IMR-90 (cell line): ENCODE measurements at regions not wholly inside any gene's neighbourhood (a gene's known extent, or its start where the extent isn't known, plus 50 kb on each side); places are given as distances from the start of the nearest gene placed in this dataset.
"Not testable (repeated sequence)": the region's sequence is repeated elsewhere in the genome, so short reads cannot be mapped to it uniquely, and the experiment has no call there.

Source experiments
- ATAC-seq: fragments of 200-7000 bp; cut with Tn5 transposase; 2 replicates; pipeline ENCODE4 v1.9.1; 2020; ENCODE audit warnings: low read depth, mild to moderate bottlenecking, moderate library complexity
- BruUV-seq: library from RNA; stranded (reverse); fragments of 400-500 nt; replicated peaks from 2 replicates; lab custom pipeline; 2021; lab: Mats Ljungman, UMichigan
- CTCF ChIA-PET: fragments of 300-600 bp; formaldehyde crosslinking; extraction: SDS; loops from one replicate; lab custom pipeline; 2021; ENCODE audit warnings: antibody characterized with exemption; lab: Yijun Ruan, JAX
- POLR2A ChIA-PET: fragments of 300-600 bp; sonication (Branson Sonifier 250); formaldehyde crosslinking; loops from one replicate; lab custom pipeline; 2022; ENCODE audit warnings: antibody characterized with exemption; ENCODE audit not compliant: unreplicated experiment; lab: Charles Lee
- DNase-seq: peaks from one replicate; pipeline ENCODE4 v3.0.0; 2013
- H2AFZ ChIP-seq: replicated peaks from 2 replicates; pipeline ENCODE3; 2013; ENCODE audit warnings: low read length, mild to moderate bottlenecking; ENCODE audit not compliant: poor library complexity
- H2AK5ac ChIP-seq: 2 replicates; pipeline ENCODE4 v1.6.1; 2013; ENCODE audit warnings: low read depth, low read length, inconsistent platforms
- H2AK9ac ChIP-seq: replicated peaks from 2 replicates; pipeline ENCODE3; 2013; ENCODE audit warnings: mild to moderate bottlenecking, low read depth, low read length, moderate library complexity; ENCODE audit not compliant: poor library complexity
- H2BK120ac ChIP-seq: 2 replicates; pipeline ENCODE4 v1.6.1; 2013; ENCODE audit warnings: low read depth, low read length, inconsistent platforms
- H2BK15ac ChIP-seq: 3 replicates; pipeline ENCODE4 v1.6.1; 2013; ENCODE audit warnings: low read depth, low read length, inconsistent platforms
- H2BK20ac ChIP-seq: 2 replicates; pipeline ENCODE4 v1.6.1; 2013; ENCODE audit warnings: low read depth, mild to moderate bottlenecking, inconsistent platforms, low read length, moderate library complexity
- H2BK5ac ChIP-seq: 2 replicates; pipeline ENCODE4 v1.6.1; 2013; ENCODE audit warnings: mild to moderate bottlenecking, low read depth, low read length, inconsistent platforms; ENCODE audit not compliant: poor library complexity, severe bottlenecking
- H3K14ac ChIP-seq: replicated peaks from 2 replicates; pipeline ENCODE4 v1.6.1; 2013; ENCODE audit warnings: low read depth, low read length, inconsistent platforms
- H3K18ac ChIP-seq: 2 replicates; pipeline ENCODE4 v1.6.1; 2013; ENCODE audit warnings: low read depth, low read length, control low read depth
- H3K23ac ChIP-seq: 2 replicates; pipeline ENCODE4 v1.6.1; 2013; ENCODE audit warnings: low read depth, low read length, inconsistent platforms
- H3K27ac ChIP-seq: 2 replicates; pipeline ENCODE4 v1.5.1; 2013; ENCODE audit warnings: mild to moderate bottlenecking, control low read depth, low read length; ENCODE audit not compliant: insufficient read depth
- H3K27me3 ChIP-seq: 2 replicates; pipeline ENCODE4 v1.6.1; 2013; ENCODE audit warnings: low read length; ENCODE audit not compliant: control insufficient read depth, insufficient read depth
- H3K36me3 ChIP-seq: 2 replicates; pipeline ENCODE4 v1.6.1; 2013; ENCODE audit warnings: low read length, mixed read lengths; ENCODE audit not compliant: control insufficient read depth, insufficient read depth
- H3K4ac ChIP-seq: 2 replicates; pipeline ENCODE4 v1.6.1; 2013; ENCODE audit warnings: low read depth, low read length, inconsistent platforms
- H3K4me1 ChIP-seq: 2 replicates; pipeline ENCODE4 v1.6.1; 2013; ENCODE audit warnings: low read length, mixed read lengths; ENCODE audit not compliant: control insufficient read depth, insufficient read depth
- H3K4me2 ChIP-seq: 2 replicates; pipeline ENCODE4 v1.6.1; 2013; ENCODE audit warnings: low read depth, mild to moderate bottlenecking, control low read depth, low read length, moderate library complexity
- H3K4me3 ChIP-seq: 2 replicates; pipeline ENCODE4 v1.5.1; 2013; ENCODE audit warnings: low read depth, mild to moderate bottlenecking, control low read depth, low read length, moderate library complexity; ENCODE audit not compliant: insufficient read depth
- H3K56ac ChIP-seq: 2 replicates; pipeline ENCODE4 v1.6.1; 2013; ENCODE audit warnings: low read length, inconsistent platforms; ENCODE audit not compliant: insufficient read depth; ENCODE audit errors: extremely low read depth
- H3K79me1 ChIP-seq, 2 experiments: 2 replicates each; pipeline ENCODE4 v1.6.1; 2013; ENCODE audit warnings: low read length in 2 of 2, inconsistent platforms in 1 of 2, low read depth in 1 of 2
- H3K9ac ChIP-seq: 2 replicates; pipeline ENCODE4 v1.6.1; 2013; ENCODE audit warnings: low read depth, low read length, control low read depth
- H3K9me1 ChIP-seq: 2 replicates; pipeline ENCODE4 v1.6.1; 2013; ENCODE audit warnings: low read length, inconsistent platforms; ENCODE audit not compliant: insufficient read depth
- H3K9me3 ChIP-seq: 2 replicates; pipeline ENCODE4 v1.6.1; 2013; ENCODE audit warnings: low read length; ENCODE audit not compliant: control insufficient read depth, insufficient read depth
- H4K20me1 ChIP-seq: 2 replicates; pipeline ENCODE4 v1.6.1; 2013; ENCODE audit warnings: low read length, inconsistent platforms; ENCODE audit not compliant: insufficient read depth
- H4K5ac ChIP-seq: 2 replicates; pipeline ENCODE4 v1.6.1; 2013; ENCODE audit warnings: mild to moderate bottlenecking, low read depth, low read length, control low read depth
- H4K8ac ChIP-seq, 2 experiments: 2 replicates each; pipeline ENCODE4 v1.6.1; 2013; ENCODE audit warnings: low read depth in 2 of 2, low read length in 2 of 2, control low read depth in 1 of 2, inconsistent platforms in 1 of 2
- H4K91ac ChIP-seq: 2 replicates; pipeline ENCODE4 v1.6.1; 2013; ENCODE audit warnings: low read depth, low read length, inconsistent platforms; ENCODE audit not compliant: insufficient read depth
- WGBS, 2 experiments: methylation state at CpG; one replicate each; pipeline versions ENCODE4 v1.1.5 to v1.1.7; 2013; ENCODE audit warnings: missing lambda C conversion rate in 2 of 2; ENCODE audit not compliant: insufficient read length in 1 of 2; ENCODE audit errors: extremely low coverage in 2 of 2; 5-methylcytosine and 5-hydroxymethylcytosine counted together
- dilution Hi-C: fragments of 300-500 bp; cut with HindIII; formaldehyde crosslinking; loops from one replicate; pipeline ENCODE4 v1.14.3; 2018; ENCODE audit warnings: low sequenced_read_pairs; ENCODE audit not compliant: unreplicated experiment
- in situ Hi-C: fragments of 300-500 bp; cut with MboI; formaldehyde crosslinking; loops from 3 replicates; pipeline ENCODE4 v1.14.3; 2019; ENCODE audit warnings: low sequenced_read_pairs, inconsistent platforms, mixed read lengths
- intact Hi-C: fragments of 100-400 bp; cut with micrococcal nuclease; formaldehyde crosslinking; loops from 2 replicates; pipeline ENCODE4 v1.10.0; 2022

GRCh38 chr3:197449181-197449580 lies 106.6 kb downstream of the BDH1 start:
- dilution Hi-C loops: not testable (repeated sequence)

GRCh38 chr3:197447781-197448180 lies 108.0 kb downstream of the BDH1 start:
- ATAC-seq, H3K4me3 ChIP-seq, H2BK15ac ChIP-seq, H4K8ac ChIP-seq, H2AK5ac ChIP-seq, H3K9ac ChIP-seq, H2AK9ac ChIP-seq, H3K56ac ChIP-seq, H3K4me2 ChIP-seq, intact Hi-C loops, in situ Hi-C loops, H3K36me3 ChIP-seq, H3K27ac ChIP-seq, H2BK20ac ChIP-seq, H2BK120ac ChIP-seq, H3K18ac ChIP-seq, H4K91ac ChIP-seq, H3K4me1 ChIP-seq, POLR2A ChIA-PET, H2AFZ ChIP-seq, H4K5ac ChIP-seq, BruUV-seq, H2BK5ac ChIP-seq, CTCF ChIA-PET, H3K9me3 ChIP-seq, H4K20me1 ChIP-seq, H3K4ac ChIP-seq, dilution Hi-C loops, H3K23ac ChIP-seq, H3K14ac ChIP-seq, H3K79me1 ChIP-seq, DNase-seq, H3K9me1 ChIP-seq: not testable (repeated sequence)
- WGBS, 2 experiments: no CpG with 5 or more reads among the region's 6 CpGs
- H3K27me3 ChIP-seq: peaks cover 26% of the 10 kb centered on the region

More at GRCh38 chr3:197449181-197449580, 106.6 kb downstream of the BDH1 start:
- H4K20me1 ChIP-seq, H2BK20ac ChIP-seq, H4K8ac ChIP-seq, H2BK15ac ChIP-seq, H3K56ac ChIP-seq, ATAC-seq, H3K36me3 ChIP-seq, in situ Hi-C loops, H3K14ac ChIP-seq, H3K23ac ChIP-seq, H3K27ac ChIP-seq, H3K9ac ChIP-seq, H3K4me2 ChIP-seq, H4K91ac ChIP-seq, H2BK5ac ChIP-seq, H3K9me3 ChIP-seq, H3K4me1 ChIP-seq, CTCF ChIA-PET, H4K5ac ChIP-seq, H3K9me1 ChIP-seq, intact Hi-C loops, H3K4ac ChIP-seq, H2AFZ ChIP-seq, BruUV-seq, H2AK9ac ChIP-seq, H3K18ac ChIP-seq, H3K4me3 ChIP-seq, H3K79me1 ChIP-seq, DNase-seq, POLR2A ChIA-PET, H2AK5ac ChIP-seq, H2BK120ac ChIP-seq: not testable (repeated sequence)
- no CpG with 5 or more reads among the region's 3 CpGs for WGBS, 2 experiments
- peaks cover 18% of the 10 kb centered on the region for H3K27me3 ChIP-seq
